ENCODE measurements at regions not wholly inside any gene's neighbourhood (a gene's known extent, or its start where the extent isn't known, plus 50 kb on each side); places are given as distances from the start of the nearest gene placed in this dataset.

DNA sequence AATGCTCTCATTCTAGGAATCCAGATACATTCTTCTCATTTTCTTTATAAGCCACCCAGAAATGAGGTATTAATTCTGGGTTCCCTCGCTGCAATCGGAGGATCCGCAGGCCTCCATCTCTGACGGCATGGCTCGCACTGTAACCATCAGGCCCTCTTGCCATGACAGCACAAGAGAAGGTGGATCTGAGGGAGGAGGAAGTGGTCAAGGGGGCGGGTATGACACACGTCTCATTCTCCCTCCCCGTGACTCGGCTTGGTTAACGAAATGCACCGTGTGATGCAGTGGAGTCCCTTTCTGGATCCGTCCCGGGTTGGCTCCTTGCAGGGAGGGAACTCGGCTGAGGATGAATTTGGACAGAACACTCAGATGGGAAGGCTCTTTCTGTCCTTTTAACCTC lies 280.2 kb downstream of the TCERG1L start:
- intact Hi-C loops (cut with DNase I), result no loop called here
- Histone ChIP-seq H3K36me3 (no peaks in the 10 kb centered on the region), H3K4me3 (no peak overlapping the region), H3K27me3 (no peaks in the 10 kb centered on the region), H3K9me3 (no peaks in the 10 kb centered on the region), H3K27ac (no peak overlapping the region), H3K4me1 (no peaks in the 10 kb centered on the region)
- TF ChIP-seq, protein P1, sequence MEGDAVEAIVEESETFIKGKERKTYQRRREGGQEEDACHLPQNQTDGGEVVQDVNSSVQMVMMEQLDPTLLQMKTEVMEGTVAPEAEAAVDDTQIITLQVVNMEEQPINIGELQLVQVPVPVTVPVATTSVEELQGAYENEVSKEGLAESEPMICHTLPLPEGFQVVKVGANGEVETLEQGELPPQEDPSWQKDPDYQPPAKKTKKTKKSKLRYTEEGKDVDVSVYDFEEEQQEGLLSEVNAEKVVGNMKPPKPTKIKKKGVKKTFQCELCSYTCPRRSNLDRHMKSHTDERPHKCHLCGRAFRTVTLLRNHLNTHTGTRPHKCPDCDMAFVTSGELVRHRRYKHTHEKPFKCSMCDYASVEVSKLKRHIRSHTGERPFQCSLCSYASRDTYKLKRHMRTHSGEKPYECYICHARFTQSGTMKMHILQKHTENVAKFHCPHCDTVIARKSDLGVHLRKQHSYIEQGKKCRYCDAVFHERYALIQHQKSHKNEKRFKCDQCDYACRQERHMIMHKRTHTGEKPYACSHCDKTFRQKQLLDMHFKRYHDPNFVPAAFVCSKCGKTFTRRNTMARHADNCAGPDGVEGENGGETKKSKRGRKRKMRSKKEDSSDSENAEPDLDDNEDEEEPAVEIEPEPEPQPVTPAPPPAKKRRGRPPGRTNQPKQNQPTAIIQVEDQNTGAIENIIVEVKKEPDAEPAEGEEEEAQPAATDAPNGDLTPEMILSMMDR (IDR thresholded peaks at IDR 0.05), result no peak
- DNase-seq (ENCODE audit: low spot score in 2 of 2), result peak in 1 of 2 donors; percentile 9

DNA sequence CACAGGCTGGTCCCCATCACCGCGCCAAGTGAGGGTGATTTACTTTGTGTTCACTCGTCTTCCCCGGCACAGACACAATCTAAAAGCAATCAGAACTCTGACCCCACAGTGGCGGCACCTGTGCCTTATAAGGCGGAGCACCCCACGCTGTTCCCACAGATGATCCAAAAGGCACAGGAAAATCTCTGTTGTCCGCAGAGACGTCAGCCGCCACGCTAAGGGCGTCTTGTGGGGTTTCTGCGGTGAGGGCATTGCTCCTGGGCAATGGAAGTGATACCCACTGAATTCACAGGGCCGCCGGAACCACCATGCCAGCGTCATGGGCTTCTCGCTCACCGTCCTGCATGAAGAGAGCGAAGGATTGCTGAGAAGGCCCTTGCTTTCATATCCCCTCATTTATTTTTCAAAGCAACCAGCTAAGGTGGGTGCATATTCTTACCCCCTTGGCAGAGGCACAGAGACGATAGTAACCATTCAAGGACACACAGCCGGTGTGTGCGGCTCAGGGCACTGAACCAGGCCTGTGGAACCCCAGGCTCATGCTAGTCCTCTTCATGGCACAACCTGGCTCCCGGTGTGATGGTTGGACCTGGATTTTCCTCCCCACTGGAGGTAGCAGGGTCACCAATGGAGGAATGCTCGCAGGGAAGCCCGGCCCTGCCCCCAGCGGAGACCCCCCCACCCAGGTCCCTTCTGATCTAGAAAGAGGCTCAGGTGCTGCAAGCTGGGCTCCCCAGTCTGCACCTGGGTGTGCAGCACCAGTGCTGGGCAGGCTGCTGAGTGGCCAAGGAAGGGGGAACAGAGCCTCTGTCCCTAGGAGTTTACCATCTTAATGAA lies 279.0 kb downstream of the TCERG1L start:
- no peaks in the 10 kb centered on the region for H3K9me3 ChIP-seq
- H3K4me1 ChIP-seq, result no peaks in the 10 kb centered on the region
- intact Hi-C loops (cut with DNase I), result no loop called here
- H3K27me3 ChIP-seq, result no peaks in the 10 kb centered on the region
- no peak overlapping the region for H3K4me3 ChIP-seq
- TF ChIP-seq, protein P1 (IDR thresholded peaks at IDR 0.05), result no peak
- no peak overlapping the region for H3K27ac ChIP-seq
- H3K36me3 ChIP-seq, result no peaks in the 10 kb centered on the region
- peak in 1 of 2 donors; percentile 24 for DNase-seq (ENCODE audit: low spot score in 2 of 2)

DNA sequence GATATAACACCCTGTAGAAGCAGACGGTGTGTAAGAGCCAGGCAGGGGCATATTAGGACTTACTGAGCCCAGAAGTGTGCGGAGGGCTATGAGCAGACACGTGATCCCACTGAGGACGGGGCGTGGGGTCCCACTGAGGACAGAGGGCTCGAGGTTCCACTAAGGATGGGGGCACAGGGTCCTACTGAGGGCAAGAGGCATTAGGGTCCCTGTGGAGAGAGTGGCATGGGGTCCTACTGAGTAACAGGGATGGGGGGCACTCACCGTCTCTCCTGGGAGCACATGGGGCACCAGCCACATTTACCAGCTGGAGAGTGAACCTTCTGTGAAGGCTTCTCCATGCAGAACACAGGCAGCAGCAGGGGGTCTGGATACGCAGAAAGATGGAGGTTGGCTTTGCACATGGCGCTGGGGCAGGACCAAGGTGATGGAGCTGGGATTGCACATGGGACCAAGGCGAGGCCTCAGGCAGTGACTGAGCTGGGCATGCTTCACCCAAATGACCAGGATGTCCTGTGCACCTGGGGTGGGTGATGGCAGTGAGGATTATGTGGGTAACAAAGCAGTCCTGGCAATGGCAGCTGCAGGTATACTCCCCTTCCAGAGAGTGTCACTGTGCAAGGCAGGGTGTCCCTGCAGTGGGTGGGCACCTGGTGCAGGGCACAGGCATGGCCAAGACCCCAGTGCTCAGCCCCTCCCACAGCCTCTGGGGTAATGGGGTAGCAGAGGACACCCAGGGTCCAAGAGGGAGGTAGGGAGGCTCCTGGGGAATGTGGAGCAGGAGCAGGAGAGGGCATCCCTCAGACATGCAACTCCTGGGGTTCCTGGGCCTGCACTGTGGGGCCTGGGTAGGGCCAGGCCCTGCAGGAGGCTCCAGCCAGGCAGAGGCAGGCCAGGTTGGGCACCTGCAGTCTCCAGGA lies 278.1 kb downstream of the TCERG1L start:
- Histone ChIP-seq H3K36me3 (no peaks in the 10 kb centered on the region), H3K27ac (no peak overlapping the region), H3K27me3 (no peaks in the 10 kb centered on the region), H3K4me3 (no peak overlapping the region), H3K4me1 (no peaks in the 10 kb centered on the region), H3K9me3 (no peaks in the 10 kb centered on the region)
- intact Hi-C loops (cut with DNase I), result no loop called here
- peak in 1 of 2 donors; percentile 43 for DNase-seq (ENCODE audit: low spot score in 2 of 2)
- TF ChIP-seq, protein P1 (IDR thresholded peaks at IDR 0.05), result no peak

DNA sequence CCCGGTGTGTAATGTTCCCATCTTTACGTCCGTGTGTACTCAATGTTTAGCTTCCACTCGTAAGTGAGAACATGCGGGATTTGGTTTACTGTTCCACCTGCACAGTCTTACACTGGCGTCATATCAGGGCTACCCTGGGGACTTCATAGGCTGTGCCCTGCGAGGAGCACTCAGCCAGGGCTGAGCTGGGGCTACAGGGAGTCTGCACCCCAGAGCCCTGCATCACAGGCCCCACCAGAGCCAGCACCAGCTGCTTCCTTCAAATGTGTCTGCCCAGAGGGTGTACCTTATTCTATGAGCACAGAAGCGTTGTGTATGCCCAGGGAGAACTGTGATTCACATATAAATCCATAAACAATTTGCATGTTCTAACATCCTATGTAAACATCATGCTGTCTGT lies 277.1 kb downstream of the TCERG1L start:
- H3K4me1 ChIP-seq, result no peaks in the 10 kb centered on the region
- intact Hi-C loops (cut with DNase I), result no loop called here

DNA sequence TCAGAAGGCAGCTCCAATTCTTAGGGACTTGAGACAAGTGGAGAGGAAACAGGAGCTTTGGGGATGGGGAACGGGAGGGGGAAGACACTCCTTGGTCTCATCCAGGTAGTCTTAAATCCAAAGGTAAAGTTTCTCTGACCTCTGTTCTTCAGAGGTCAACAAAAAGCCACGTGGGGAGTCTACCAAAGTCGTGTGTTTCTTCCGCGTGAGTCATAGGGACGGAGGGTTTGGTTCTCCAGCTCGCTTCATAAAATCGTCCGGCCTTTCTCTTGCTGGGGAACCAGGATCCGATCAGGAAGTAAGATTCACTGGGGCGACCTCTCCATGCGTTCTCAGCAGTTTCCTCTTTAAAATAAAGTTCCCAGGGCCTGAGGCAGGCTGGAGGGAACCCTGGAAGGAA lies 275.7 kb downstream of the TCERG1L start:
- Histone ChIP-seq H3K4me3 (no peak overlapping the region), H3K9me3 (no peaks in the 10 kb centered on the region), H3K4me1 (no peaks in the 10 kb centered on the region), H3K27ac (no peak overlapping the region), H3K36me3 (no peaks in the 10 kb centered on the region), H3K27me3 (no peaks in the 10 kb centered on the region)
- TF ChIP-seq, protein P1 (IDR thresholded peaks at IDR 0.05), result no peak
- intact Hi-C loops (cut with DNase I), result no loop called here
- DNase-seq (ENCODE audit: low spot score in 2 of 2), result peak in 1 of 2 donors; percentile 25

More for the DNA sequence above, 277.1 kb downstream of the TCERG1L start:
- Histone ChIP-seq H3K27me3 (no peaks in the 10 kb centered on the region), H3K27ac (no peak overlapping the region), H3K4me3 (no peak overlapping the region), H3K36me3 (no peaks in the 10 kb centered on the region), H3K9me3 (no peaks in the 10 kb centered on the region)
- TF ChIP-seq, protein P1 (IDR thresholded peaks at IDR 0.05), result no peak
- DNase-seq (ENCODE audit: low spot score in 2 of 2), result peak in 1 of 2 donors; percentile 53

All from ascending aorta (tissue), 2 donors.